ENCODE measurements at regions not wholly inside any gene's neighbourhood (a gene's known extent, or its start where the extent isn't known, plus 50 kb on each side); places are given as distances from the start of the nearest gene placed in this dataset.

- no peaks in the 10 kb centered on the region for H3K4me1 ChIP-seq (ENCODE audit: control insufficient read depth in 5 of 5, insufficient read depth in 5 of 5, low read length in 5 of 5)
- H3K9ac ChIP-seq (ENCODE audit: low read length in 5 of 5) = no peak overlapping the region
- H3K9me3 ChIP-seq (ENCODE audit: control insufficient read depth in 5 of 5, low read length in 5 of 5) = peaks cover 0 to 3% (median 0%) of the 10 kb centered on the region in 5 donors
- no peaks in the 10 kb centered on the region for H3K36me3 ChIP-seq (ENCODE audit: control insufficient read depth in 5 of 5, insufficient read depth in 5 of 5, low read length in 5 of 5)
- peaks cover 0 to 5% (median 3%) of the 10 kb centered on the region in 5 donors for H3K27me3 ChIP-seq (ENCODE audit: control insufficient read depth in 5 of 5, insufficient read depth in 4 of 5, low read length in 5 of 5)
- H3K27ac ChIP-seq (ENCODE audit: low read depth, low read length) = no peak overlapping the region
- H3K4me3 ChIP-seq (ENCODE audit: low read depth in 1 of 5, low read length in 5 of 5) = no peak overlapping the region
Observed at GRCh38 chrX:781224-782204, 150.9 kb downstream of the SHOX start.

DNA sequence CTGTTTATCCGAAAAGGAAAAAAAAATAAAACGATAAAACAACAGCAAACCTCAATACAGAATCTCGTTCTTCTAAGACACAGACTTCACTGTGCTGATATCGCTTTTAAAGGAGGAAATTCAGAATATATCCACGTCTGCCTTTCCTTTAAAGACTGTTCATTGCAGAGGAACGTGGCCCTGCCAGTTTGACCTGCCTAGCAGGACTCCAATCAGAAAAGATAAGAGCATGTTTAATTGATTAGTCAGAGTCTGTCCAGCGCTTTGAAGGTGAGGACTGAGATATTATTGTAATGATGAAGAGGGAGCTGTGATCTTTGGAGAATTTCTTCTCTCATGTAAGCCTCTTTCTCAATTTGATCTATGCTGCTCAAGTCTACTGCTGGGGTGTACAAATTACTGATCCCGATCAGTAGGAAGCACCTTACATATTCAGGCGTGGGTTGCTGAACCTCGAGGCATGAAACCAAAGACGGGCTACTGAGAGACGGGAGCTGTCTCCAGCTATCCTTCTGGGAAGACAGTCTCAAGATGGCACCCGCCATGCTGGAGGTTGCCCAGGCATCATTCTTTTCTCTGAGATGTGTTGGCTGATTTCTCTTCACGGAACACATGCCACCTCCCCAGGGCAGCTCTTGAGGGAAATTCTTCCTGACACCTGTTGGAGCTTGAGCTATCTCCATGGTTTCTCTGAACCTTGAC, 146.1 kb downstream of the SHOX start:
- H3K27me3 ChIP-seq (ENCODE audit: control insufficient read depth in 5 of 5, insufficient read depth in 4 of 5, low read length in 5 of 5) = peaks cover 0 to 3% (median 0%) of the 10 kb centered on the region in 5 donors

DNA sequence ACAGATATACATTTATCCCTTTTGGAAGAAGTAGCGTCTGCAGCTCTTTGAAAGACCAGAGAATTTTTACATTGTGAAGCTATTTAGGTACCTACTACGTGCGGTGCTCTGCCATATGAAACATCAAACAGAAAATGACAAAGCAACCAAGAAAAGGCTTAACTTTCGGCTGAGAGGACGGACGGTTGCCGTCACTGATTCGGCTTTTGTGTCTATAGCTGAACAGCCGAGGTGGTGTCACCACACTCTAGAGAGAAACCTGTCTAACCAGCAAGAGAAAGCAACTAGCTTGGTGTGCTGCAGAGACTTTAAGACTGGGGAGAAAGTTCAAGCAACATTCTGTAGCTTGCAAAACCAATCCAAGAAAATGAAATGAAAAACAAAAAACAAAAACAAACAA, 145.5 kb downstream of the SHOX start:
- H3K4me1 ChIP-seq (ENCODE audit: control insufficient read depth in 5 of 5, insufficient read depth in 5 of 5, low read length in 5 of 5) = no peaks in the 10 kb centered on the region
- H3K4me3 ChIP-seq (ENCODE audit: low read depth in 1 of 5, low read length in 5 of 5) = no peak overlapping the region
- H3K27me3 ChIP-seq (ENCODE audit: control insufficient read depth in 5 of 5, insufficient read depth in 4 of 5, low read length in 5 of 5) = peaks cover 0 to 3% (median 0%) of the 10 kb centered on the region in 5 donors
- no peaks in the 10 kb centered on the region for H3K36me3 ChIP-seq (ENCODE audit: control insufficient read depth in 5 of 5, insufficient read depth in 5 of 5, low read length in 5 of 5)
- no peak overlapping the region for H3K9ac ChIP-seq (ENCODE audit: low read length in 5 of 5)
- peaks cover 0 to 3% (median 0%) of the 10 kb centered on the region in 5 donors for H3K9me3 ChIP-seq (ENCODE audit: control insufficient read depth in 5 of 5, low read length in 5 of 5)
- no peak overlapping the region for H3K27ac ChIP-seq (ENCODE audit: low read depth, low read length)

More for the DNA sequence above, 146.1 kb downstream of the SHOX start:
- Histone ChIP-seq H3K9ac (ENCODE audit: low read length in 5 of 5) (no peak overlapping the region), H3K36me3 (ENCODE audit: control insufficient read depth in 5 of 5, insufficient read depth in 5 of 5, low read length in 5 of 5) (no peaks in the 10 kb centered on the region), H3K4me3 (ENCODE audit: low read depth in 1 of 5, low read length in 5 of 5) (no peak overlapping the region), H3K27ac (ENCODE audit: low read depth, low read length) (no peak overlapping the region), H3K9me3 (ENCODE audit: control insufficient read depth in 5 of 5, low read length in 5 of 5) (peaks cover 0 to 3% (median 0%) of the 10 kb centered on the region in 5 donors), H3K4me1 (ENCODE audit: control insufficient read depth in 5 of 5, insufficient read depth in 5 of 5, low read length in 5 of 5) (no peaks in the 10 kb centered on the region)

GRCh38 chrX:774536-774935, 143.9 kb downstream of the SHOX start:
- no peaks in the 10 kb centered on the region for H3K4me1 ChIP-seq (ENCODE audit: control insufficient read depth in 5 of 5, insufficient read depth in 5 of 5, low read length in 5 of 5)
- H3K9ac ChIP-seq (ENCODE audit: low read length in 5 of 5) = no peak overlapping the region
- H3K4me3 ChIP-seq (ENCODE audit: low read depth in 1 of 5, low read length in 5 of 5) = no peak overlapping the region
- no peak overlapping the region for H3K27ac ChIP-seq (ENCODE audit: low read depth, low read length)
- peaks cover 0 to 3% (median 0%) of the 10 kb centered on the region in 5 donors for H3K9me3 ChIP-seq (ENCODE audit: control insufficient read depth in 5 of 5, low read length in 5 of 5)
- H3K27me3 ChIP-seq (ENCODE audit: control insufficient read depth in 5 of 5, insufficient read depth in 4 of 5, low read length in 5 of 5) = peaks cover 0 to 3% (median 3%) of the 10 kb centered on the region in 5 donors
- H3K36me3 ChIP-seq (ENCODE audit: control insufficient read depth in 5 of 5, insufficient read depth in 5 of 5, low read length in 5 of 5) = no peaks in the 10 kb centered on the region

DNA sequence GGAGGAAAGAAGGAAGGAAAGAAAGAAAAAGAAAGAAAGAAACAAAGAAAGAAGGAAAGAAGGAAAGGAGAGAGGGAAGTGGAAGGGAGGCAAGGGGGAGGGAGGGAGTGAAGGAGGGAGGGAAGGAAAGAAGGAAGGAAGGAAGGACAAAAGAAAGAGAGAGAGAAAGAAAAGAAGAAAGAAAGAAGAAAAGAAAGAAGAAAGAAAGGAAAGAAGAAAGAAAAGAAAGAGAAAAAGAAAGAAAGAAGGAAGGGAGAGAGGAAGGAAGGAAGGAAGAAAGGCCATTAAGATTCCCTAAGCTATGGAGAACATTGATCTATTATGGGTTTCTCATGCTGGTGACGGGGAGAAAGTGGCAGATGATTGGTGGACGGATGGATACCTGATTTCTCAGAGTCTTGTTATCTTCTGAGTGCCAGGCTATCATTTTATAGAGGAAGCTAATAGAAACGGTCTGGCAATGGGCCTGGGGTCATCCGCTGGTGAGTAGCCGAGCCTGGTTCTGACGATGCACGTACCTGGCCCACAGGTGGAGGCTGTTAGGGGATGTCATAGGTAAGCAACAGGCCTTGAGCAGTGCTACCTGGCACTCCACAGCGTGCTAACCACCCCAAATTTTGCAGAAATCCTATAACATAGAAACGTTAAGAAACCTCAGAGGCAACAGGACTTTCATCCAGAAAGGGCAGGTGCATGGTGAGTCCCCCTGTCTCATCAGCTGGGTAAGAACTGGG, 142.9 kb downstream of the SHOX start:
- Histone ChIP-seq H3K9ac (ENCODE audit: low read length in 5 of 5) (no peak overlapping the region), H3K27ac (ENCODE audit: low read depth, low read length) (no peak overlapping the region), H3K4me1 (ENCODE audit: control insufficient read depth in 5 of 5, insufficient read depth in 5 of 5, low read length in 5 of 5) (no peaks in the 10 kb centered on the region), H3K36me3 (ENCODE audit: control insufficient read depth in 5 of 5, insufficient read depth in 5 of 5, low read length in 5 of 5) (no peaks in the 10 kb centered on the region), H3K27me3 (ENCODE audit: control insufficient read depth in 5 of 5, insufficient read depth in 4 of 5, low read length in 5 of 5) (peaks cover 0 to 3% (median 2%) of the 10 kb centered on the region in 5 donors), H3K9me3 (ENCODE audit: control insufficient read depth in 5 of 5, low read length in 5 of 5) (peaks cover 0 to 3% (median 0%) of the 10 kb centered on the region in 5 donors), H3K4me3 (ENCODE audit: low read depth in 1 of 5, low read length in 5 of 5) (no peak overlapping the region)

- no peaks in the 10 kb centered on the region for H3K4me1 ChIP-seq (ENCODE audit: control insufficient read depth in 5 of 5, insufficient read depth in 5 of 5, low read length in 5 of 5)
- no peaks in the 10 kb centered on the region for H3K36me3 ChIP-seq (ENCODE audit: control insufficient read depth in 5 of 5, insufficient read depth in 5 of 5, low read length in 5 of 5)
- H3K4me3 ChIP-seq (ENCODE audit: low read depth in 1 of 5, low read length in 5 of 5) = no peak overlapping the region
- H3K27ac ChIP-seq (ENCODE audit: low read depth, low read length) = no peak overlapping the region
- H3K9me3 ChIP-seq (ENCODE audit: control insufficient read depth in 5 of 5, low read length in 5 of 5) = peaks cover 0 to 3% (median 0%) of the 10 kb centered on the region in 5 donors
- no peak overlapping the region for H3K9ac ChIP-seq (ENCODE audit: low read length in 5 of 5)
- H3K27me3 ChIP-seq (ENCODE audit: control insufficient read depth in 5 of 5, insufficient read depth in 4 of 5, low read length in 5 of 5) = peaks cover 0 to 7% (median 3%) of the 10 kb centered on the region in 5 donors
Observed at GRCh38 chrX:771536-771935, 140.9 kb downstream of the SHOX start.

- no peak overlapping the region for H3K9ac ChIP-seq (ENCODE audit: low read length in 5 of 5)
- H3K36me3 ChIP-seq (ENCODE audit: control insufficient read depth in 5 of 5, insufficient read depth in 5 of 5, low read length in 5 of 5) = no peaks in the 10 kb centered on the region
- H3K27ac ChIP-seq (ENCODE audit: low read depth, low read length) = no peak overlapping the region
- peaks cover 0 to 3% (median 0%) of the 10 kb centered on the region in 5 donors for H3K9me3 ChIP-seq (ENCODE audit: control insufficient read depth in 5 of 5, low read length in 5 of 5)
- H3K4me1 ChIP-seq (ENCODE audit: control insufficient read depth in 5 of 5, insufficient read depth in 5 of 5, low read length in 5 of 5) = no peaks in the 10 kb centered on the region
- H3K4me3 ChIP-seq (ENCODE audit: low read depth in 1 of 5, low read length in 5 of 5) = no peak overlapping the region
- H3K27me3 ChIP-seq (ENCODE audit: control insufficient read depth in 5 of 5, insufficient read depth in 4 of 5, low read length in 5 of 5) = peaks cover 0 to 7% (median 3%) of the 10 kb centered on the region in 5 donors
Observed at GRCh38 chrX:769796-770195, 139.2 kb downstream of the SHOX start.

DNA sequence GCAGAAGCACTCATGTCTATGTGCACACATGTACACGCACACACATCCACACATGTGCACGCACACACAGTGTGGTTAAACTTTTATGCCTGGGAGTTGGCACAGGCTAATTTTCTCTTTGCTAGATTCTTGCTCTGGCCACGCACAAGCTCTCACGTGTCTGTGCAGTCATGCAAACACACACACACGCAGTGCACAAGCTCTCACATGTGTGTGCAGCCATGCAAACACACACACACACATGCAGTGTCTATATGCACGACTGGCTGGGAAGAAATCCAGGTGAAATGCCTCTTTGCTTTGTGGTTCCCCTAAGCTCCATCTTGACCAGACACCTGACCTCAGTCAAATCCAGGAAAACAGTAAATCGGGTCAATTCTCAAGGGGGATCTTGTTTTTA, 138.0 kb downstream of the SHOX start:
- Histone ChIP-seq H3K9ac (ENCODE audit: low read length in 5 of 5) (no peak overlapping the region), H3K36me3 (ENCODE audit: control insufficient read depth in 5 of 5, insufficient read depth in 5 of 5, low read length in 5 of 5) (no peaks in the 10 kb centered on the region), H3K9me3 (ENCODE audit: control insufficient read depth in 5 of 5, low read length in 5 of 5) (peaks cover 0 to 3% (median 0%) of the 10 kb centered on the region in 5 donors), H3K27me3 (ENCODE audit: control insufficient read depth in 5 of 5, insufficient read depth in 4 of 5, low read length in 5 of 5) (peaks cover 0 to 7% (median 3%) of the 10 kb centered on the region in 5 donors), H3K4me1 (ENCODE audit: control insufficient read depth in 5 of 5, insufficient read depth in 5 of 5, low read length in 5 of 5) (no peaks in the 10 kb centered on the region), H3K4me3 (ENCODE audit: low read depth in 1 of 5, low read length in 5 of 5) (no peak overlapping the region), H3K27ac (ENCODE audit: low read depth, low read length) (no peak overlapping the region)

DNA sequence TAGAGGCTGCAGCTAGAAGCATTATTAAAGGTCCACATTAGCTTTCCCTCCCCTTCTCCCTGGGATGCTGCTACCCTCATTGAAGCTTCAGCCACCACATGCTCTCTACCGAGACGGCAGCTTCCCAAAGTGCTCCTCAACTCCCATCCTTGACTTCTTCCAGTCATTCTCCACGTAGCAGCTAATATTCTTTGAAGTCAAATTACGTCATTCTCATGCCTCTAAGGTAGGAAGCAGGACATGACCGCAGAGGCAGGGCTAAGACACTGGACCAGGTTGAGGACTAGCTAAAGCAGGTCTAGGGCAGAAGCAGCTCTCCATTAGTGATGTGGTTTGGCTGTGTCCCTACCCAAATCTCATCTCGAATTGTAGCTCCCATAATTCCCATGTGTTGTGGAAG, 128.3 kb downstream of the SHOX start:
- H3K27me3 ChIP-seq (ENCODE audit: control insufficient read depth in 5 of 5, insufficient read depth in 4 of 5, low read length in 5 of 5) = peaks cover 0 to 7% (median 0%) of the 10 kb centered on the region in 5 donors
- no peak overlapping the region for H3K4me3 ChIP-seq (ENCODE audit: low read depth in 1 of 5, low read length in 5 of 5)
- H3K9me3 ChIP-seq (ENCODE audit: control insufficient read depth in 5 of 5, low read length in 5 of 5) = peaks cover 0 to 7% (median 0%) of the 10 kb centered on the region in 5 donors
- H3K27ac ChIP-seq (ENCODE audit: low read depth, low read length) = no peak overlapping the region
- no peaks in the 10 kb centered on the region for H3K4me1 ChIP-seq (ENCODE audit: control insufficient read depth in 5 of 5, insufficient read depth in 5 of 5, low read length in 5 of 5)
- H3K36me3 ChIP-seq (ENCODE audit: control insufficient read depth in 5 of 5, insufficient read depth in 5 of 5, low read length in 5 of 5) = no peaks in the 10 kb centered on the region
- no peak overlapping the region for H3K9ac ChIP-seq (ENCODE audit: low read length in 5 of 5)

Measured in subcutaneous abdominal adipose tissue (tissue), 5 donors.